SK-N-MC (cell line): ENCODE measurements at regions not wholly inside any gene's neighbourhood (a gene's known extent, or its start where the extent isn't known, plus 50 kb on each side); places are given as distances from the start of the nearest gene placed in this dataset.

Experiments
- EZH2 ChIP-seq: fragments of 200-600 bp; sonication (generic); IDR thresholded peaks from one replicate; pipeline ENCODE4 v1.6.1; 2017; ENCODE audit warnings: antibody characterized with exemption
- FOXP2 ChIP-seq: optimal IDR thresholded peaks from 2 replicates; pipeline ENCODE3; 2011; ENCODE audit warnings: mild to moderate bottlenecking, moderate library complexity; ENCODE audit not compliant: insufficient read depth; ENCODE audit errors: extremely low read length, control extremely low read depth
- POLR2AphosphoS5 ChIP-seq: IDR thresholded peaks from 2 replicates; pipeline ENCODE4 v1.6.1; 2012; ENCODE audit warnings: mild to moderate bottlenecking, low read depth, low read length, borderline replicate concordance

DNA sequence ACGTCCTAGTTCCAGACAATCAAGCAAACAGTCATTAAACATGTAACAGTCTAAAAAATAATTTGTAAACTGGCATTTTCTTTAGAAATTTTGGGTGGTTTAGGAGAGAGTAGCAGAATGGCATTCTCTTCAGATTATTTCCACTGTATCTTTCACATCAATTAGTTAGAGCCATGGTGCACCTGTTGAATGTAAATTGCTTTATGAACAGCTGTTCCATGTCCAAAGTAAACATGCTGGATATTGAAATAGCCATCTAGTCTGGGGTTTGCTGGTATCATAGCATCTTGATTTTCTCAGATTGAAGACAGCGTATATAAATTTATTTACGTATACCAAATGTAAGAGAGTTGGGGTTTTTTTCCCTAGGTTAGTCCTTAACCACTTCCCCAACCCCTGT is 143.6 kb downstream of the RCHY1 start:
- no peak for TF ChIP-seq POLR2AphosphoS5
- TF ChIP-seq EZH2: no peak
- no peak for TF ChIP-seq FOXP2
